ENCODE measurements at regions not wholly inside any gene's neighbourhood (a gene's known extent, or its start where the extent isn't known, plus 50 kb on each side); places are given as distances from the start of the nearest gene placed in this dataset.

GRCh38 chr2:221750316-221750715 is 178.2 kb upstream of the EPHA4 start:
- Histone ChIP-seq H2AFZ (ENCODE audit: low read depth) (no peak overlapping the region), H3K79me2 (ENCODE audit: insufficient read depth) (no peaks in the 10 kb centered on the region), H3K4me2 (no peak overlapping the region), H3K9ac (no peak overlapping the region), H3K27me3 (ENCODE audit: insufficient read depth) (no peaks in the 10 kb centered on the region), H3K36me3 (replicated peaks in 1 of 2; ENCODE audit: control insufficient read depth in 1 of 2, insufficient read depth in 2 of 2, low read length in 1 of 2) (no peaks in the 10 kb centered on the region), H3K27ac (ENCODE audit: low read depth in 2 of 2, low read length in 1 of 2) (no peak overlapping the region), H3F3A (replicated peaks; ENCODE audit: insufficient read depth) (no peaks in the 10 kb centered on the region), H3K4me1 (ENCODE audit: control insufficient read depth in 1 of 2, insufficient read depth in 2 of 2, low read depth in 1 of 2, low read length in 1 of 2) (no peaks in the 10 kb centered on the region), H3K9me2 (no peaks in the 10 kb centered on the region), H3K9me3 (no peaks in the 10 kb centered on the region), H3K4me3 (ENCODE audit: low read depth in 2 of 2, low read length in 1 of 2) (no peak overlapping the region), H4K20me1 (ENCODE audit: insufficient read depth) (no peaks in the 10 kb centered on the region)
- DNase-seq, result no peak
- TF ChIP-seq CHD2 (IDR thresholded peaks at IDR 0.05; ENCODE audit: low read length, partially characterized antibody), result no peak
- TF ChIP-seq TEAD4 (IDR thresholded peaks at IDR 0.05; ENCODE audit: borderline replicate concordance, insufficient read depth), result no peak
- TF ChIP-seq RCOR1 (IDR thresholded peaks at IDR 0.05; ENCODE audit: low read length), result no peak
- TF ChIP-seq MEF2A (IDR thresholded peaks at IDR 0.05; ENCODE audit: borderline replicate concordance, low read depth), result no peak
- no peak for TF ChIP-seq ZBTB33 (IDR thresholded peaks at IDR 0.05; ENCODE audit: borderline replicate concordance, low read depth)
- no peak for TF ChIP-seq RFX5 (IDR thresholded peaks at IDR 0.05; ENCODE audit: low read length)
- TF ChIP-seq MXI1 (IDR thresholded peaks at IDR 0.05; ENCODE audit: low read depth, low read length), result no peak
- WGBS (ENCODE audit: low lambda C conversion rate), result 21% methylated on average over 1 of the region's 1 CpG
- POLR2A ChIA-PET, result no interaction called here
- CTCF ChIA-PET, result no interaction called here

GRCh38 chr2:221747289-221747972 is 175.3 kb upstream of the EPHA4 start:
- POLR2A ChIA-PET, result no interaction called here
- Histone ChIP-seq H3K9me3 (no peaks in the 10 kb centered on the region), H4K20me1 (ENCODE audit: insufficient read depth) (no peaks in the 10 kb centered on the region), H3F3A (replicated peaks; ENCODE audit: insufficient read depth) (no peaks in the 10 kb centered on the region), H3K4me3 (ENCODE audit: low read depth in 2 of 2, low read length in 1 of 2) (no peak overlapping the region), H3K4me1 (ENCODE audit: control insufficient read depth in 1 of 2, insufficient read depth in 2 of 2, low read depth in 1 of 2, low read length in 1 of 2) (no peaks in the 10 kb centered on the region), H3K4me2 (no peak overlapping the region), H3K27me3 (ENCODE audit: insufficient read depth) (no peaks in the 10 kb centered on the region), H3K9me2 (no peaks in the 10 kb centered on the region), H3K36me3 (replicated peaks in 1 of 2; ENCODE audit: control insufficient read depth in 1 of 2, insufficient read depth in 2 of 2, low read length in 1 of 2) (no peaks in the 10 kb centered on the region), H3K9ac (no peak overlapping the region), H3K27ac (ENCODE audit: low read depth in 2 of 2, low read length in 1 of 2) (no peak overlapping the region), H2AFZ (ENCODE audit: low read depth) (no peak overlapping the region), H3K79me2 (ENCODE audit: insufficient read depth) (no peaks in the 10 kb centered on the region)
- DNase-seq, result no peak
- 4% methylated on average over 3 of the region's 3 CpGs for WGBS (ENCODE audit: low lambda C conversion rate)
- CTCF ChIA-PET, result no interaction called here
- TF ChIP-seq ELF1 (IDR thresholded peaks at IDR 0.05) (no peak), USF1 (IDR thresholded peaks at IDR 0.05; ENCODE audit: borderline replicate concordance, low read depth) (no peak), RXRA (IDR thresholded peaks at IDR 0.05; ENCODE audit: borderline replicate concordance, low read depth) (no peak), RFX5 (IDR thresholded peaks at IDR 0.05; ENCODE audit: low read length) (no peak), JUND (IDR thresholded peaks at IDR 0.05) (no peak), GABPA (IDR thresholded peaks at IDR 0.05; ENCODE audit: low read depth) (no peak), FOSL2 (IDR thresholded peaks at IDR 0.05; ENCODE audit: borderline replicate concordance, low read depth) (no peak), TAF1 (IDR thresholded peaks at IDR 0.05; ENCODE audit: borderline replicate concordance, low read depth, low read length) (no peak), USF2 (IDR thresholded peaks at IDR 0.05; ENCODE audit: borderline replicate concordance, low read depth, low read length) (no peak), EP300 (IDR thresholded peaks at IDR 0.05; ENCODE audit: borderline replicate concordance in 1 of 2, low read depth in 1 of 2, low read length in 1 of 2) (no peak)
